Loucy (cell line): ENCODE measurements at regions not wholly inside any gene's neighbourhood (a gene's known extent, or its start where the extent isn't known, plus 50 kb on each side); places are given as distances from the start of the nearest gene placed in this dataset.

ENCODE experiments used
- H2AFZ ChIP-seq: fragments of 200-600 bp; sonication (generic); 2 replicates; pipeline ENCODE4 v1.6.0; 2016; ENCODE audit warnings: antibody characterized with exemption, mild to moderate bottlenecking, low read length, moderate library complexity
- H3F3A ChIP-seq: fragments of 200-600 bp; 2 replicates; pipeline ENCODE4 v1.6.0; 2016; ENCODE audit warnings: antibody characterized with exemption, low read depth, mild to moderate bottlenecking
- H3K27me3 ChIP-seq: fragments of 200-600 bp; sonication (generic); 2 replicates; pipeline ENCODE4 v1.6.1; 2014; ENCODE audit warnings: low read length, mild to moderate bottlenecking; ENCODE audit not compliant: insufficient read depth, poor library complexity, severe bottlenecking
- H3K36me3 ChIP-seq: fragments of 200-600 bp; sonication (generic); 2 replicates; pipeline ENCODE4 v1.6.1; 2016; ENCODE audit warnings: low read length; ENCODE audit not compliant: insufficient read depth
- H3K4me1 ChIP-seq: fragments of 200-600 bp; sonication (generic); 2 replicates; pipeline ENCODE4 v1.5.1; 2014; ENCODE audit warnings: low read length, mild to moderate bottlenecking; ENCODE audit not compliant: insufficient read depth, poor library complexity, severe bottlenecking
- H3K4me2 ChIP-seq: fragments of 200-600 bp; sonication (generic); 2 replicates; pipeline ENCODE4 v1.6.0; 2014; ENCODE audit warnings: antibody characterized with exemption, low read length, low read depth, mild to moderate bottlenecking; ENCODE audit not compliant: poor library complexity, severe bottlenecking
- H3K4me3 ChIP-seq: fragments of 200-600 bp; sonication (generic); 2 replicates; pipeline ENCODE4 v1.5.1; 2014; ENCODE audit warnings: low read length, mild to moderate bottlenecking, mixed read lengths; ENCODE audit not compliant: poor library complexity, severe bottlenecking
- H3K79me2 ChIP-seq: fragments of 200-600 bp; sonication (generic); 2 replicates; pipeline ENCODE4 v1.6.1; 2014; ENCODE audit warnings: low read length; ENCODE audit not compliant: insufficient read depth
- H3K9ac ChIP-seq: fragments of 200-600 bp; sonication (generic); 2 replicates; pipeline ENCODE4 v1.6.0; 2014; ENCODE audit warnings: mild to moderate bottlenecking, low read depth, low read length, moderate library complexity; ENCODE audit not compliant: poor library complexity, severe bottlenecking
- H3K9me2 ChIP-seq: fragments of 200-600 bp; sonication (generic); replicated peaks from 2 replicates; pipeline ENCODE4 v1.6.1; 2016; ENCODE audit warnings: low read depth, low read length, mixed read lengths
- H3K9me3 ChIP-seq: fragments of 200-600 bp; sonication (generic); 2 replicates; pipeline ENCODE4 v1.6.1; 2014; ENCODE audit warnings: mild to moderate bottlenecking, antibody characterized with exemption, low read length, low read depth; ENCODE audit not compliant: insufficient read depth
- H4K20me1 ChIP-seq: fragments of 200-600 bp; sonication (generic); 2 replicates; pipeline ENCODE4 v1.6.0; 2014; ENCODE audit warnings: antibody characterized with exemption, low read length, mild to moderate bottlenecking; ENCODE audit not compliant: insufficient read depth, poor library complexity, severe bottlenecking
- CTCF ChIP-seq: fragments of 200-600 bp; sonication (generic); conservative IDR thresholded peaks from 2 replicates; pipeline ENCODE4 v1.5.1; 2014; ENCODE audit warnings: mild to moderate bottlenecking, antibody characterized with exemption, low read length
- EZH2phosphoT487 ChIP-seq: fragments of 200-600 bp; IDR thresholded peaks from 2 replicates; pipeline ENCODE4 v1.6.1; 2018; ENCODE audit warnings: antibody characterized with exemption, mild to moderate bottlenecking, moderate library complexity, borderline replicate concordance

- no peaks in the 10 kb centered on the region for H4K20me1 ChIP-seq
- H3K4me3 ChIP-seq, result no peak overlapping the region
- no peaks in the 10 kb centered on the region for H3K79me2 ChIP-seq
- H3K4me1 ChIP-seq, result no peaks in the 10 kb centered on the region
- no peaks in the 10 kb centered on the region for H3K9me2 ChIP-seq
- H3K27me3 ChIP-seq, result no peaks in the 10 kb centered on the region
- H3K9ac ChIP-seq, result no peak overlapping the region
- H3F3A ChIP-seq, result no peaks in the 10 kb centered on the region
- H3K4me2 ChIP-seq, result no peak overlapping the region
- TF ChIP-seq CTCF, result no peak
- TF ChIP-seq EZH2phosphoT487, result no peak
- no peaks in the 10 kb centered on the region for H3K36me3 ChIP-seq
- H2AFZ ChIP-seq, result no peak overlapping the region
- H3K9me3 ChIP-seq, result no peaks in the 10 kb centered on the region
Observed at GRCh38 chr14:34237677-34238076, 224.4 kb downstream of the SPTSSA start.

- no peak overlapping the region for H3K4me2 ChIP-seq
- H2AFZ ChIP-seq, result no peak overlapping the region
- H4K20me1 ChIP-seq, result no peaks in the 10 kb centered on the region
- no peaks in the 10 kb centered on the region for H3K4me1 ChIP-seq
- H3K36me3 ChIP-seq, result no peaks in the 10 kb centered on the region
- no peak overlapping the region for H3K9ac ChIP-seq
- H3K4me3 ChIP-seq, result no peak overlapping the region
- TF ChIP-seq EZH2phosphoT487 (no peak), CTCF (no peak)
- no peaks in the 10 kb centered on the region for H3K79me2 ChIP-seq
- H3F3A ChIP-seq, result no peaks in the 10 kb centered on the region
- H3K9me2 ChIP-seq, result no peaks in the 10 kb centered on the region
- no peaks in the 10 kb centered on the region for H3K27me3 ChIP-seq
- no peaks in the 10 kb centered on the region for H3K9me3 ChIP-seq
Observed at GRCh38 chr14:34237081-34237480, 225.0 kb downstream of the SPTSSA start.

DNA sequence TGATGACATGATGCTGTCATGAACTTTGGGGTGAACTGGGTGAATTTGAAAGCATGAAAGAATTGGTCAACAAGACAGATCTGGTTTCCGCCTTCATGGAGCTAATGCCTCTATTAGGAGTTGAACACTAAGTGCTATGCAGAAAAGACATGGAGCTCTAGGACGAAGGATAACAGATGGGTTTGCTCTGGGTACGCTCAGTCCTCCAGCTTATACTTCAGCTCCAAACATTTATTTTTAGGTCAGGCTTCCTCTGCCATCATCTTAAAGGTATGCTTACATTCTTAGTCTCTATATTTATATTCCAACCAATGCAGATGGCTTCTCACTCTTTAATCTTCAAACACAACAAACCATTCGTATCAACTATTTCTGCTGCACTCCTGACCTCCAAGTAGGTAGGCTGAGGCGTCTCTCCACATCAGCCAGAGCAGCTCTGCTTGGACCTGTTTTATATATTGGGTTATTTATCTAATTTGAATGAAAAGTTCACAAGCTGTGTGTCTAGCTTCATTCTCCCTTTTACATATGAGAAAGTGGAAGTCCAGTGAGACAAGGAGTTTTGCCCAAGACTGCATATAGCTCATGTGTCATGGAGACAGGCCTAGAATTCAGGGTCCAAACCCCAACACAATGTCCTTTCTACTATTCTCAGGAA is 226.3 kb downstream of the SPTSSA start:
- Histone ChIP-seq H3F3A (no peaks in the 10 kb centered on the region), H3K4me3 (no peak overlapping the region), H3K9ac (no peak overlapping the region), H3K4me2 (no peak overlapping the region), H3K9me3 (no peaks in the 10 kb centered on the region), H3K36me3 (no peaks in the 10 kb centered on the region), H3K27me3 (no peaks in the 10 kb centered on the region), H3K79me2 (no peaks in the 10 kb centered on the region), H3K9me2 (no peaks in the 10 kb centered on the region), H3K4me1 (no peaks in the 10 kb centered on the region), H4K20me1 (no peaks in the 10 kb centered on the region), H2AFZ (no peak overlapping the region)
- TF ChIP-seq CTCF (no peak), EZH2phosphoT487 (no peak)
